22Rv1 (cell line): ENCODE measurements at regions not wholly inside any gene's neighbourhood (a gene's known extent, or its start where the extent isn't known, plus 50 kb on each side); places are given as distances from the start of the nearest gene placed in this dataset.

ENCODE experiments used
- CTCF ChIP-seq: fragments of 450-650 bp; IDR thresholded peaks from 2 replicates; pipeline ENCODE4 v1.5.1; 2017; ENCODE audit warnings: mild to moderate bottlenecking
- ZFX ChIP-seq: fragments of 450-650 bp; IDR thresholded peaks from 2 replicates; pipeline ENCODE4 v1.6.1; 2017; ENCODE audit warnings: antibody characterized with exemption, borderline replicate concordance

DNA sequence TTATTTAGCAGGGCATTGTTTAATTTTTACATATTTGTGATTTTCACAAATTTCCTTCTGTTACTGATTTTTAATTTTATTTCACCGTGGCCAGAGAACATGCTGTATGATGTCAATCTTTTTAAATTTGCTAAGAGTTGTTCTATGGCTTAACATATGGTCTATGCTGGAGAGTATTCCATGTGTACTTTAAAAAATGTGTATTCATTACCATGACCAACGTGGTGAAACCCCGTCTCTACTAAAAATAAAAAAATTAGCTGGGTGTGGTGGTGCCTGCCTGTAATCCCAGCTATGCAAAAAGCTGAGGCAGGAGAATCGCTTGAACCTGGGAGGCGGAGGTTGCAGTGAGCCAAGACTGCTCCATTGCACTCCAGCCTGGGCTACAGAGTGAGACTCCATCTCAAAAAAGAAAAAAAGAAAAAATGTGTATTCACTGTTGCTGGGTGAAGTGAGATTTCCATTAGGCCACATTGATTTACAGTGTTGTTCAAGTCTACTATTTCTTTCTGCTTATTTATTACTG lies 258.2 kb downstream of the EDEM1 start:
- TF ChIP-seq CTCF (no peak), ZFX (no peak)
